ENCODE measurements at regions not wholly inside any gene's neighbourhood (a gene's known extent, or its start where the extent isn't known, plus 50 kb on each side); places are given as distances from the start of the nearest gene placed in this dataset.

- TF ChIP-seq CTCF (IDR thresholded peaks at IDR 0.05; ENCODE audit: low read depth, low read length) (no peak), EZH2phosphoT487 (IDR thresholded peaks at IDR 0.05; ENCODE audit: low read depth) (no peak)
Measured at GRCh38 chr10:128811511-128811910, 655.5 kb upstream of the MGMT start.

Measured in OCI-LY3 (cell line).